GM18511 (cell line): ENCODE measurements at regions not wholly inside any gene's neighbourhood (a gene's known extent, or its start where the extent isn't known, plus 50 kb on each side); places are given as distances from the start of the nearest gene placed in this dataset.

Experiments used
- ATAC-seq: cut with Tn5 transposase; IDR thresholded peaks from one replicate; pipeline ENCODE4 v1.9.1; 2021; ENCODE audit warnings: mild to moderate bottlenecking, moderate library complexity; ENCODE audit not compliant: unreplicated experiment

- ATAC-seq = no peak
These were observed 296.6 kb downstream of the MAF start for GRCh38 chr16:79303959-79304387.

GRCh38 chr16:79303206-79303605 lies 297.3 kb downstream of the MAF start:
- ATAC-seq = no peak

GRCh38 chr16:79302731-79303130 lies 297.8 kb downstream of the MAF start:
- no peak for ATAC-seq

- ATAC-seq = no peak
These were observed 299.5 kb downstream of the MAF start for GRCh38 chr16:79301051-79301450.

- no peak for ATAC-seq
These were observed 301.4 kb downstream of the MAF start for GRCh38 chr16:79298894-79299799.

GRCh38 chr16:79298476-79298875 lies 302.1 kb downstream of the MAF start:
- no peak for ATAC-seq

GRCh38 chr16:79297805-79298204 lies 302.7 kb downstream of the MAF start:
- no peak for ATAC-seq

GRCh38 chr16:79297296-79297695 lies 303.2 kb downstream of the MAF start:
- no peak for ATAC-seq

GRCh38 chr16:79296491-79296890 lies 304.0 kb downstream of the MAF start:
- no peak for ATAC-seq

- ATAC-seq = no peak
These were observed 304.8 kb downstream of the MAF start for GRCh38 chr16:79295746-79296145.

GRCh38 chr16:79295162-79295561 lies 305.4 kb downstream of the MAF start:
- no peak for ATAC-seq

GRCh38 chr16:79294568-79294967 lies 306.0 kb downstream of the MAF start:
- no peak for ATAC-seq

- ATAC-seq = no peak
These were observed 306.6 kb downstream of the MAF start for GRCh38 chr16:79293836-79294460.

- ATAC-seq = no peak
These were observed 312.5 kb downstream of the MAF start for GRCh38 chr16:79288066-79288465.

GRCh38 chr16:79287424-79287917 lies 313.1 kb downstream of the MAF start:
- peak; percentile 18 for ATAC-seq

GRCh38 chr16:79286646-79287423 lies 313.7 kb downstream of the MAF start:
- ATAC-seq = peak; percentile 94

GRCh38 chr16:79284766-79285165 lies 315.8 kb downstream of the MAF start:
- ATAC-seq = no peak

- ATAC-seq = peak; percentile 43
These were observed 317.0 kb downstream of the MAF start for GRCh38 chr16:79283578-79283977.

- ATAC-seq = no peak
These were observed 317.7 kb downstream of the MAF start for GRCh38 chr16:79282806-79283205.

- ATAC-seq = no peak
These were observed 322.0 kb downstream of the MAF start for GRCh38 chr16:79278506-79278905.

- ATAC-seq = no peak
These were observed 324.0 kb downstream of the MAF start for GRCh38 chr16:79276501-79276900.
